HepG2 (cell line): ENCODE measurements at regions not wholly inside any gene's neighbourhood (a gene's known extent, or its start where the extent isn't known, plus 50 kb on each side); places are given as distances from the start of the nearest gene placed in this dataset.

Experiments used
- ATAC-seq: fragments of 200-7000 bp; cut with Tn5 transposase; 3 replicates; pipeline ENCODE4 v1.9.1; 2020; ENCODE audit warnings: mild to moderate bottlenecking, moderate library complexity
- BruUV-seq: library from RNA; stranded (reverse); fragments of 400-500 nt; replicated peaks from 2 replicates; lab custom pipeline; 2021; lab: Mats Ljungman, UMichigan
- CTCF ChIA-PET: fragments of 300-600 bp; formaldehyde crosslinking; extraction: SDS; loops from one replicate; lab custom pipeline; 2021; ENCODE audit warnings: low total read pairs, inconsistent platforms, low intra/inter-chr PET ratio; lab: Yijun Ruan, JAX
- POLR2A ChIA-PET: fragments of 350-600 bp; sonication (Branson Sonifier 250); formaldehyde crosslinking; loops from one replicate; lab custom pipeline; 2020; ENCODE audit warnings: antibody characterized with exemption, inconsistent platforms; lab: Yijun Ruan, JAX
- DNase-seq: peaks from one replicate; pipeline ENCODE4 v3.0.0-alpha.2; 2015; ENCODE audit warnings: low spot score
- FAIRE-seq: peaks from 3 replicates; lab custom pipeline; 2011; peaks lifted over from hg19 to GRCh38; lab: Jason Lieb, UNC
- H2AFZ ChIP-seq: one replicate; pipeline ENCODE4 v1.6.1; 2011; ENCODE audit warnings: low read length, inconsistent platforms
- H3K27ac ChIP-seq: fragments of 300-600 bp; 3 replicates; pipeline ENCODE4 v1.8.0; 2011; ENCODE audit warnings: mixed run types, mild to moderate bottlenecking, mixed read lengths, low read length, inconsistent platforms; ENCODE audit not compliant: insufficient read depth; ENCODE audit errors: extremely low read length
- H3K27me3 ChIP-seq, 2 experiments: fragments of 200-600 bp in 1 of 2; 2 replicates in 1 of 2; 3 replicates in 1 of 2; pipeline versions ENCODE4 v1.6.0 to v1.8.0; 2011; ENCODE audit warnings: low read length in 2 of 2, mild to moderate bottlenecking in 2 of 2, moderate library complexity in 2 of 2, inconsistent platforms in 1 of 2; ENCODE audit not compliant: insufficient read depth in 2 of 2, control insufficient read depth in 1 of 2
- H3K36me3 ChIP-seq, 2 experiments: fragments of 200-600 bp in 1 of 2; replicated peaks in 1 of 2; 2 replicates in 1 of 2; 3 replicates in 1 of 2; pipeline versions ENCODE4 v1.5.1 to v1.8.0; 2011; ENCODE audit warnings: low read length in 2 of 2, inconsistent platforms in 1 of 2; ENCODE audit not compliant: insufficient read depth in 2 of 2, control insufficient read depth in 1 of 2
- H3K4me1 ChIP-seq: 2 replicates; pipeline ENCODE4 v1.5.1; 2012; ENCODE audit warnings: low read length, inconsistent platforms; ENCODE audit not compliant: insufficient read depth
- H3K4me2 ChIP-seq: 2 replicates; pipeline ENCODE4 v1.6.0; 2011; ENCODE audit warnings: low read depth, low read length, inconsistent platforms
- H3K4me3 ChIP-seq, 3 experiments: fragments of 200-600 bp in 1 of 3; sonication (generic), shearing (Covaris generic) in 1 of 3; replicated peaks in 1 of 3; 2 replicates each; pipeline ENCODE4 v1.5.1; 2011 to 2016; ENCODE audit warnings: low read length in 3 of 3, inconsistent platforms in 2 of 3, low read depth in 2 of 3, mild to moderate bottlenecking in 2 of 3, control low read depth in 1 of 3, mixed read lengths in 1 of 3; ENCODE audit not compliant: insufficient read depth in 1 of 3
- H3K79me2 ChIP-seq: one replicate; pipeline ENCODE4 v1.6.1; 2011; ENCODE audit warnings: low read length, inconsistent platforms; ENCODE audit not compliant: insufficient read depth
- H3K9ac ChIP-seq: 2 replicates; pipeline ENCODE4 v1.6.0; 2011; ENCODE audit warnings: mild to moderate bottlenecking, low read depth, low read length, inconsistent platforms; ENCODE audit not compliant: insufficient read depth
- H3K9me3 ChIP-seq: 2 replicates; pipeline ENCODE4 v1.5.1; 2012; ENCODE audit warnings: mild to moderate bottlenecking, low read length
- H4K20me1 ChIP-seq: 2 replicates; pipeline ENCODE4 v1.6.0; 2011; ENCODE audit warnings: inconsistent platforms, mild to moderate bottlenecking, low read length, moderate library complexity; ENCODE audit not compliant: insufficient read depth
- CCAR2 ChIP-seq: fragments of 200-400 bp; formaldehyde crosslinking; optimal IDR thresholded peaks from 2 replicates; pipeline ENCODE3; 2018; ENCODE audit warnings: low read depth, mild to moderate bottlenecking, low read length, moderate library complexity
- HDAC1 ChIP-seq: sonication (generic); formaldehyde crosslinking; IDR thresholded peaks from 2 replicates; pipeline ENCODE4 v1.5.1; 2020; ENCODE audit warnings: mild to moderate bottlenecking, missing genetic modification reagents
- JUNB ChIP-seq: sonication (generic); formaldehyde crosslinking; IDR thresholded peaks from 2 replicates; pipeline ENCODE4 v1.8.0; 2022; ENCODE audit warnings: missing genetic modification reagents, mild to moderate bottlenecking, borderline replicate concordance
- NFRKB ChIP-seq: fragments of 450-650 bp; IDR thresholded peaks from 2 replicates; pipeline ENCODE4 v1.6.1; 2017
- SMAD9 ChIP-seq: sonication (generic); formaldehyde crosslinking; IDR thresholded peaks from 2 replicates; pipeline ENCODE4 v1.5.1; 2020; ENCODE audit warnings: mild to moderate bottlenecking, missing genetic modification reagents
- YEATS4 ChIP-seq: sonication (generic); formaldehyde crosslinking; IDR thresholded peaks from 2 replicates; pipeline ENCODE4 v1.4.0; 2020; ENCODE audit warnings: missing genetic modification reagents, borderline replicate concordance
- ZBTB7A ChIP-seq: sonication (generic); formaldehyde crosslinking; IDR thresholded peaks from 2 replicates; pipeline ENCODE4 v1.8.0; 2022; ENCODE audit warnings: mild to moderate bottlenecking, missing genetic modification reagents
- ZFP37 ChIP-seq: sonication (generic); formaldehyde crosslinking; IDR thresholded peaks from 2 replicates; pipeline ENCODE4 v1.4.0; 2020; ENCODE audit warnings: missing genetic modification reagents, borderline replicate concordance
- ZNF207 ChIP-seq: fragments of 450-650 bp; IDR thresholded peaks from 2 replicates; pipeline ENCODE4 v1.6.1; 2016; ENCODE audit warnings: antibody characterized with exemption, borderline replicate concordance
- ZNF251 ChIP-seq: sonication (generic); formaldehyde crosslinking; IDR thresholded peaks from 2 replicates; pipeline ENCODE4 v1.9.0; 2021; ENCODE audit warnings: mild to moderate bottlenecking, missing genetic modification reagents
- ZNF468 ChIP-seq: sonication (generic); formaldehyde crosslinking; IDR thresholded peaks from 2 replicates; pipeline ENCODE4 v1.8.0; 2022; ENCODE audit warnings: mild to moderate bottlenecking, moderate library complexity, missing genetic modification reagents
- ZSCAN31 ChIP-seq: sonication (generic); formaldehyde crosslinking; IDR thresholded peaks from 2 replicates; pipeline ENCODE4 v1.5.0; 2020; ENCODE audit warnings: low read depth, mild to moderate bottlenecking, missing genetic modification reagents
- WGBS: methylation state at CpG from one replicate; pipeline ENCODE4 v1.1.6; 2017; ENCODE audit warnings: low lambda C conversion rate; 5-methylcytosine and 5-hydroxymethylcytosine counted together
- in situ Hi-C: cut with HindIII; loops from 2 replicates; pipeline ENCODE4 v1.10.0; 2017; ENCODE audit warnings: low pct_unique_long_range_greater_than_20kb; ENCODE audit not compliant: extremely low pct_ligation_motif_present
- intact Hi-C: fragments of 100-400 bp; cut with micrococcal nuclease; formaldehyde crosslinking; loops from one replicate; pipeline ENCODE4 v1.10.0; 2022; ENCODE audit not compliant: unreplicated experiment
- TF ChIP-seq, protein P1 (sequence below): sonication (generic); formaldehyde crosslinking; IDR thresholded peaks from 2 replicates; pipeline ENCODE4 v1.8.1; 2023; ENCODE audit warnings: mild to moderate bottlenecking, inconsistent platforms, moderate library complexity, missing genetic modification reagents, borderline replicate concordance
- TF ChIP-seq, protein P2 (sequence below): IDR thresholded peaks from 2 replicates; pipeline ENCODE4 v1.6.1; 2016; ENCODE audit warnings: missing compliant biosample characterization, missing genetic modification reagents, borderline replicate concordance
- TF ChIP-seq, protein P3 (sequence below): fragments of 450-650 bp; IDR thresholded peaks from 2 replicates; pipeline ENCODE4 v1.6.1; 2016

DNA sequence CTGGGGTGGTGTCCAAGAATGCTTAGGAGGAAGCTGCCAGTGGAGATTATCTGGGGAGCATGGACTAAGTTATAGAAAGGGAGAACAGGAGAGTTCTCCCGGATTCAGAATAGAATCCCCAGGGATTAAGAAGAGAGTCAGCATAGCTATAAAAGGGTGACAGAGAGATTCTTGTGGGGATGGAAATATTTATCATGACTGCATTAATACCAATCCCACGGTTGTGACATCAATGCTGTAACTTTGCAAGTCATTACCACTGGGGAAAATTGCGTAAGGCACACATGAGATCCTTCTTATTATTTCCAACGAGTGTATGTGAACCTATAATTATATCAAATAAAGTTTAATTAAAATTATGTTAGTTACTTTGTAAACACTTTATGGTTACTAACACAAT, 447.9 kb upstream of the TMEM132C start:
- TF ChIP-seq ZBTB7A (CRISPR knock-in tag) = no peak
- no peak for TF ChIP-seq JUNB (CRISPR knock-in tag)
- TF ChIP-seq SMAD9 (CRISPR knock-in tag) = no peak
- TF ChIP-seq HDAC1 (CRISPR knock-in tag) = no peak
- TF ChIP-seq, protein P1, sequence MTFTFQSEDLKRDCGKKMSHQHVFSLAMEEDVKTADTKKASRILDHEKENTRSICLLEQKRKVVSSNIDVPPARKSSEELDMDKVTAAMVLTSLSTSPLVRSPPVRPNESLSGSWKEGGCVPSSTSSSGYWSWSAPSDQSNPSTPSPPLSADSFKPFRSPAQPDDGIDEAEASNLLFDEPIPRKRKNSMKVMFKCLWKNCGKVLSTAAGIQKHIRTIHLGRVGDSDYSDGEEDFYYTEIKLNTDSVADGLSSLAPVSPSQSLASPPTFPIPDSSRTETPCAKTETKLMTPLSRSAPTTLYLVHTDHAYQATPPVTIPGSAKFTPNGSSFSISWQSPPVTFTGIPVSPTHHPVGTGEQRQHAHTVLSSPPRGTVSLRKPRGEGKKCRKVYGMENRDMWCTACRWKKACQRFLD (CRISPR knock-in tag) = no peak
- TF ChIP-seq ZNF251 = no peak
- no peak for TF ChIP-seq ZNF207
- TF ChIP-seq, protein P2, sequence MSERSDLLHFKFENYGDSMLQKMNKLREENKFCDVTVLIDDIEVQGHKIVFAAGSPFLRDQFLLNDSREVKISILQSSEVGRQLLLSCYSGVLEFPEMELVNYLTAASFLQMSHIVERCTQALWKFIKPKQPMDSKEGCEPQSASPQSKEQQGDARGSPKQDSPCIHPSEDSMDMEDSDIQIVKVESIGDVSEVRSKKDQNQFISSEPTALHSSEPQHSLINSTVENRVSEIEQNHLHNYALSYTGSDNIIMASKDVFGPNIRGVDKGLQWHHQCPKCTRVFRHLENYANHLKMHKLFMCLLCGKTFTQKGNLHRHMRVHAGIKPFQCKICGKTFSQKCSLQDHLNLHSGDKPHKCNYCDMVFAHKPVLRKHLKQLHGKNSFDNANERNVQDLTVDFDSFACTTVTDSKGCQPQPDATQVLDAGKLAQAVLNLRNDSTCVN = no peak
- no peak for TF ChIP-seq ZFP37
- TF ChIP-seq ZNF468 (CRISPR knock-in tag) = no peak
- TF ChIP-seq, protein P3, sequence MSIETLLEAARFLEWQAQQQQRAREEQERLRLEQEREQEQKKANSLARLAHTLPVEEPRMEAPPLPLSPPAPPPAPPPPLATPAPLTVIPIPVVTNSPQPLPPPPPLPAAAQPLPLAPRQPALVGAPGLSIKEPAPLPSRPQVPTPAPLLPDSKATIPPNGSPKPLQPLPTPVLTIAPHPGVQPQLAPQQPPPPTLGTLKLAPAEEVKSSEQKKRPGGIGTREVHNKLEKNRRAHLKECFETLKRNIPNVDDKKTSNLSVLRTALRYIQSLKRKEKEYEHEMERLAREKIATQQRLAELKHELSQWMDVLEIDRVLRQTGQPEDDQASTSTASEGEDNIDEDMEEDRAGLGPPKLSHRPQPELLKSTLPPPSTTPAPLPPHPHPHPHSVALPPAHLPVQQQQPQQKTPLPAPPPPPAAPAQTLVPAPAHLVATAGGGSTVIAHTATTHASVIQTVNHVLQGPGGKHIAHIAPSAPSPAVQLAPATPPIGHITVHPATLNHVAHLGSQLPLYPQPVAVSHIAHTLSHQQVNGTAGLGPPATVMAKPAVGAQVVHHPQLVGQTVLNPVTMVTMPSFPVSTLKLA = no peak
- TF ChIP-seq NFRKB = no peak
- TF ChIP-seq CCAR2 = no peak
- no peak for TF ChIP-seq YEATS4
- TF ChIP-seq ZSCAN31 (CRISPR knock-in tag) = no peak
- H3K36me3 ChIP-seq = no peaks in the 10 kb centered on the region
- no peaks in the 10 kb centered on the region for H4K20me1 ChIP-seq
- no peak overlapping the region for H3K4me3 ChIP-seq
- H3K9ac ChIP-seq = no peak overlapping the region
- no peaks in the 10 kb centered on the region for H3K79me2 ChIP-seq
- ChIA-PET CTCF (no interaction called here), POLR2A (no interaction called here)
- H3K9me3 ChIP-seq = peaks cover 5% of the 10 kb centered on the region; the same call in 1 of the 2 replicates
- DNase-seq = no peak
- no peaks in the 10 kb centered on the region for H3K4me1 ChIP-seq
- WGBS = 27% methylated on average over 4 of the region's 4 CpGs
- intact Hi-C loops (no loop called here), in situ Hi-C loops (no loop called here)
- H3K27me3 ChIP-seq = no peaks in the 10 kb centered on the region
- no peak overlapping the region for H3K4me2 ChIP-seq
- no peak overlapping the region for H2AFZ ChIP-seq
- no peak for FAIRE-seq
- BruUV-seq = no TSS peak
- no peak overlapping the region for H3K27ac ChIP-seq
- ATAC-seq = no peak
